ENCODE measurements at regions not wholly inside any gene's neighbourhood (a gene's known extent, or its start where the extent isn't known, plus 50 kb on each side); places are given as distances from the start of the nearest gene placed in this dataset.

GRCh38 chr15:35834866-35835265 lies 288.9 kb upstream of the DPH6 start:
- TF ChIP-seq CTCF (IDR thresholded peaks at IDR 0.05; ENCODE audit: borderline replicate concordance, extremely low read depth, low read length, poor library complexity, severe bottlenecking) = no peak
- no peak for TF ChIP-seq EZH2 (IDR thresholded peaks at IDR 0.05; ENCODE audit: borderline replicate concordance, low read depth, low read length, severe bottlenecking)

Measured in DND-41 (cell line).